Kidney epithelial cell (primary cell): ENCODE measurements at regions not wholly inside any gene's neighbourhood (a gene's known extent, or its start where the extent isn't known, plus 50 kb on each side); places are given as distances from the start of the nearest gene placed in this dataset.

Source experiments
- DNase-seq: peaks from one replicate; pipeline ENCODE4 v3.0.0-alpha.2; 2010; ENCODE audit warnings: low read depth
- H3K27me3 ChIP-seq: 2 replicates; pipeline ENCODE4 v1.6.0; 2011; ENCODE audit warnings: low read length; ENCODE audit not compliant: control insufficient read depth, insufficient read depth
- H3K36me3 ChIP-seq: 2 replicates; pipeline ENCODE4 v1.5.1; 2011; ENCODE audit warnings: low read length; ENCODE audit not compliant: control insufficient read depth, insufficient read depth
- H3K4me3 ChIP-seq: 2 replicates; pipeline ENCODE4 v1.5.1; 2011; ENCODE audit warnings: low read depth, mild to moderate bottlenecking, control low read depth, low read length
- TF ChIP-seq, protein P1 (sequence below): IDR thresholded peaks from 2 replicates; pipeline ENCODE4 v1.5.1; 2011; ENCODE audit warnings: mild to moderate bottlenecking, moderate library complexity, low read length, control low read depth, inconsistent platforms; ENCODE audit not compliant: insufficient read depth, poor library complexity, severe bottlenecking

DNA sequence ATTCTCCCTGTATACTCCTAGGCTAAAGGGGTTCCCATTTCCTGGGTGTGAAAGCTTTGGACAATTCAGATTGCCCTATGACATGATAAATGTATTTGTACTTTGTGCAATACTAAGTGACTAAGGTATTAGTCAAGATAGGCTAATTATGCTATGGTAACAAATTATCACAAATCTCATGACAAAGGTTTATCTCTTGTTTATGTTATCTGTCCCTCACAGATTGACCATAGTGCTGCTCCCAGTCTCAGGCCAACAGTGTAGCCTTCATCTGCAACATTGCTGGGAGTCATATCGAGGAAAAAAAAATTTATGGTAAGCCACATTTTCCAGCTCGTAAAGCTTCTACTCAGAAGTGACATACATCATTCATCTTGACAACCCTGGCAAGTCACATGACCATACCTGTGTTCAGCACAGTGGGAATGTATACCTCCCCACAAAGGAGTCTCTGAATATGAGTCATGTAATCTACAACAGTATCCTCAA, 346.2 kb downstream of the IGSF11 start:
- no peaks in the 10 kb centered on the region for H3K27me3 ChIP-seq
- DNase-seq = no peak
- no peaks in the 10 kb centered on the region for H3K36me3 ChIP-seq
- no peak overlapping the region for H3K4me3 ChIP-seq
- TF ChIP-seq, protein P1, sequence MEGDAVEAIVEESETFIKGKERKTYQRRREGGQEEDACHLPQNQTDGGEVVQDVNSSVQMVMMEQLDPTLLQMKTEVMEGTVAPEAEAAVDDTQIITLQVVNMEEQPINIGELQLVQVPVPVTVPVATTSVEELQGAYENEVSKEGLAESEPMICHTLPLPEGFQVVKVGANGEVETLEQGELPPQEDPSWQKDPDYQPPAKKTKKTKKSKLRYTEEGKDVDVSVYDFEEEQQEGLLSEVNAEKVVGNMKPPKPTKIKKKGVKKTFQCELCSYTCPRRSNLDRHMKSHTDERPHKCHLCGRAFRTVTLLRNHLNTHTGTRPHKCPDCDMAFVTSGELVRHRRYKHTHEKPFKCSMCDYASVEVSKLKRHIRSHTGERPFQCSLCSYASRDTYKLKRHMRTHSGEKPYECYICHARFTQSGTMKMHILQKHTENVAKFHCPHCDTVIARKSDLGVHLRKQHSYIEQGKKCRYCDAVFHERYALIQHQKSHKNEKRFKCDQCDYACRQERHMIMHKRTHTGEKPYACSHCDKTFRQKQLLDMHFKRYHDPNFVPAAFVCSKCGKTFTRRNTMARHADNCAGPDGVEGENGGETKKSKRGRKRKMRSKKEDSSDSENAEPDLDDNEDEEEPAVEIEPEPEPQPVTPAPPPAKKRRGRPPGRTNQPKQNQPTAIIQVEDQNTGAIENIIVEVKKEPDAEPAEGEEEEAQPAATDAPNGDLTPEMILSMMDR = no peak

GRCh38 chr3:118692416-118692815, 342.2 kb downstream of the IGSF11 start:
- TF ChIP-seq, protein P1 = no peak
- H3K27me3 ChIP-seq = no peaks in the 10 kb centered on the region
- no peaks in the 10 kb centered on the region for H3K36me3 ChIP-seq
- no peak for DNase-seq
- no peak overlapping the region for H3K4me3 ChIP-seq

GRCh38 chr3:118705487-118706219, 329.0 kb downstream of the IGSF11 start:
- TF ChIP-seq, protein P1 = no peak
- Histone ChIP-seq H3K4me3 (no peak overlapping the region), H3K36me3 (no peaks in the 10 kb centered on the region), H3K27me3 (no peaks in the 10 kb centered on the region)
- DNase-seq = no peak

DNA sequence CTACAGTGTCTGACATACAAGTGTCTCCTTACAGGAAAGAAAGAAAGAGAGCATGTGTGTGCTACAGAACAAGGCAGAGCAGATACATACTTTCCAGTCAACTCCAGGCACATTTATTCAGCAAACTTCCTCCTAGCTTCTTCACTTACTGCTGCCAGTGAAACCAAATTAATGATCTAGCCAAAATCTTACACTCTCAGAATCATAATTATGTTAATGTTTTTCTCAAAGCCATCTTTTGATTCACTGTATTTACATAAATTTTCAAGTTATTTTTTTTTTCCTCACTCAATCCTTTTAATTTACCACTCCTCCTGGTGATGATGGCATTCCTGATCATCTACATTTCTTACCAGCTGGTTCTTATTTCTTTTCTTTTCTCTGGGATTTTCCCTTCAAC, 326.7 kb downstream of the IGSF11 start:
- H3K4me3 ChIP-seq = no peak overlapping the region
- H3K27me3 ChIP-seq = no peaks in the 10 kb centered on the region
- no peak for DNase-seq
- TF ChIP-seq, protein P1 = no peak
- H3K36me3 ChIP-seq = no peaks in the 10 kb centered on the region

- TF ChIP-seq, protein P1 = no peak
- no peak overlapping the region for H3K4me3 ChIP-seq
- no peaks in the 10 kb centered on the region for H3K27me3 ChIP-seq
- DNase-seq = no peak
- no peaks in the 10 kb centered on the region for H3K36me3 ChIP-seq
Observed at GRCh38 chr3:118710532-118710931, 324.1 kb downstream of the IGSF11 start.
